Gastrocnemius medialis (tissue), 4 donors: ENCODE measurements at regions not wholly inside any gene's neighbourhood (a gene's known extent, or its start where the extent isn't known, plus 50 kb on each side); places are given as distances from the start of the nearest gene placed in this dataset.

Experiments
- POLR2A ChIP-seq, 2 donors: fragments of 450-650 bp; IDR thresholded peaks; one replicate each; pipeline ENCODE4 v1.6.1; 2017; ENCODE audit warnings: antibody characterized with exemption in 2 of 2, mild to moderate bottlenecking in 2 of 2, moderate library complexity in 2 of 2
- TF ChIP-seq, protein P1 (sequence below), 5 experiments: fragments of 450-650 bp in 3 of 5; fragments of 200-600 bp in 2 of 5; sonication (generic) in 2 of 5; IDR thresholded peaks in 4 of 5; conservative IDR thresholded peaks in 1 of 5; 1 replicate in 4 of 5; 2 replicates in 1 of 5; pipeline ENCODE4 v1.5.1; 2016 to 2019; ENCODE audit warnings: antibody characterized with exemption in 5 of 5, mild to moderate bottlenecking in 3 of 5, moderate library complexity in 3 of 5

GRCh38 chr2:58916063-58916462, 674.9 kb upstream of the FANCL start:
- TF ChIP-seq POLR2A (IDR thresholded peaks at IDR 0.05): no peak
- TF ChIP-seq, protein P1, sequence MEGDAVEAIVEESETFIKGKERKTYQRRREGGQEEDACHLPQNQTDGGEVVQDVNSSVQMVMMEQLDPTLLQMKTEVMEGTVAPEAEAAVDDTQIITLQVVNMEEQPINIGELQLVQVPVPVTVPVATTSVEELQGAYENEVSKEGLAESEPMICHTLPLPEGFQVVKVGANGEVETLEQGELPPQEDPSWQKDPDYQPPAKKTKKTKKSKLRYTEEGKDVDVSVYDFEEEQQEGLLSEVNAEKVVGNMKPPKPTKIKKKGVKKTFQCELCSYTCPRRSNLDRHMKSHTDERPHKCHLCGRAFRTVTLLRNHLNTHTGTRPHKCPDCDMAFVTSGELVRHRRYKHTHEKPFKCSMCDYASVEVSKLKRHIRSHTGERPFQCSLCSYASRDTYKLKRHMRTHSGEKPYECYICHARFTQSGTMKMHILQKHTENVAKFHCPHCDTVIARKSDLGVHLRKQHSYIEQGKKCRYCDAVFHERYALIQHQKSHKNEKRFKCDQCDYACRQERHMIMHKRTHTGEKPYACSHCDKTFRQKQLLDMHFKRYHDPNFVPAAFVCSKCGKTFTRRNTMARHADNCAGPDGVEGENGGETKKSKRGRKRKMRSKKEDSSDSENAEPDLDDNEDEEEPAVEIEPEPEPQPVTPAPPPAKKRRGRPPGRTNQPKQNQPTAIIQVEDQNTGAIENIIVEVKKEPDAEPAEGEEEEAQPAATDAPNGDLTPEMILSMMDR (IDR thresholded peaks at IDR 0.05 in 4 of 5, conservative IDR thresholded peaks at IDR 0.05 in 1 of 5): no peak
